GM21723 (cell line): ENCODE measurements at regions not wholly inside any gene's neighbourhood (a gene's known extent, or its start where the extent isn't known, plus 50 kb on each side); places are given as distances from the start of the nearest gene placed in this dataset.
"Not testable (repeated sequence)": the region's sequence is repeated elsewhere in the genome, so short reads cannot be mapped to it uniquely, and the experiment has no call there.

Experiments
- ATAC-seq: cut with Tn5 transposase; IDR thresholded peaks from one replicate; pipeline ENCODE4 v1.9.1; 2021; ENCODE audit warnings: mild to moderate bottlenecking, moderate library complexity; ENCODE audit not compliant: unreplicated experiment

DNA sequence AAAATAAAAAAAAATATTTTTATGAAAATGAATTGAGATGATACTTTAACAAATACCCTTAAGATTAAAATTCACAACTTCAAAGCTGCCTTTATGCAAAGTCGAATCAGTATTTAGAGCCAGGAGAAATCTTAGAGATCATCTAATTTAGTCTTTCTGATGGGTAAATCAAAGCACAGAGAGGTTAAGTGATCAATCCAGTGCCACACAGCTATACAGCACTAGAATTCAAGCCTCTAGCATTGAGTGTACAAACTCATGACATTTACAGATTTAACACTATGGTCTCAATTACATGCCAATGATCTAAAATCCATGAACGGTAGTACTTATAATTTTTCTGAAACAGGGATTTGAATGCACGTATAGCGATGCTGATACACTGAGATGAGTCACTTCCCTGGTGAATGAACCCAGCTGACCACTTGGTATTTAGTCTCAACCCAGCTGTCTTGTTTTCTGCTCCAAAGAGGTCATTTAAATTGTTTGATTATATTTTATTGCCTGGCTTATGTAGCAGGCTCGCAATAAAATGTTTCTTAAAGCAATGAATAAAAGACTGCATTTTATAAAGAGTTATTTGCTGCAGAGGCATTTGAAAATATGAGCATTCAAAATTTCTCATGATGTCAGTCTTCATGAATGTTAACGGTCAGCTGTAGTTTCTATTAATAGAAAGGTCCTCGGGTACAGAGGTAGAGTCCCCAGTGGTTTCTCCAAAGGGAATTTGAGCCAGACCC lies 152.4 kb upstream of the PRICKLE1 start:
- no peak for ATAC-seq

DNA sequence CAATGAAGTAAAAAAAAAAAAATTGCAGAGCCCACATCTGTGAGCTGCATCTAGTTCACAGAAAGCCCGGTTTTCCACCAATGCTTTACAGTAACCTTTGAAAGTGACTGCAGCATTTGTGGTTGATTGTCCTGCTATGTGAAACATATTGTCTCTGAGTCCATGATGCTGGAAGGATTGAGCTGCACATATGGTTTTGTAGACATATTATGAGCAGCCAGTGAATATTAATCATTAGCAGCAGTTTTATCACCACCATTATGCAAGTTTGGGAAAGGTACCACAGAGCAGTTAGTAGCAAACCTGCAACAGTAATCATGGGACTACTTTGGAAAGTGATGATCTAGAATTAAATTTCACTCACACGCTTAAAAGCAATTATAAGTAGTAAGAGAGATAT lies 151.5 kb upstream of the PRICKLE1 start:
- ATAC-seq = no peak

DNA sequence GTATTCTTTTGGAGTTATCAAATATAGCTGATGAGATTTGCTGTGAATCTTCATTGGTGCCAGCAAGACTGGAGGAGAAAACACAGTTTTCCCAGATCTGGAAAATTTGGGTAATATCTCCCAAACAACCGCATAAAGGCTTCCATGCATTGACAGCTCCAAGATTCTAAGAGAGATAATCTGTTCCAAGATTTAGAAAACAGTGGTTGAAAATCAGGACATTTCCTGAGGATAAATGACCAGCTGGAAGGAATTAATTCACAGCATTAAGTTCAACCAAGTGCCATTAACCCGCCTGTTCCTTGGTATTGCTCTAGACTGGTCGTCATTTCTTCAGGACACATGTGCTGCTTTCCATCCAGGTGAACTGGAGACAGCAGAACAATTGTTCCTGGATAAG lies 147.9 kb upstream of the PRICKLE1 start:
- no peak for ATAC-seq

GRCh38 chr12:42735861-42736361 lies 146.4 kb upstream of the PRICKLE1 start:
- ATAC-seq = no peak

DNA sequence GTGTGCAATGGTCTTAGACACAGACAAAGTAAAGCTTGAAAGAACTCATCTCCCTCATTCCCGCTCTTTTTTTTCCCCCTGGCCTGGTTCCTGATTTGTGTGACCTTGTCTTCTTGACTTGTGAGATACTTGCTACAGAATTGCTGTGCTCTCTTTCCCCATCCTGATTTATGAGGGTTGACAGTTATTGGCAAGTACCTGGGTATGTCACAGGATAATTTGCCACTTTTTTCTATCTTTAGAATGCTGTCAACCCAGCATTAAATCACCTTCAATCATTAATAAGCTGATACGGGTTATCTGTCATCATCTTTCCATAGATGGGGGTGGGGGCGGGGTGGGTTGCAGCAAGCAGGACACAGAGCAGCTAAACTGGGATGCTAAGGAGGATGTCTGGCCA lies 144.4 kb upstream of the PRICKLE1 start:
- ATAC-seq = no peak

DNA sequence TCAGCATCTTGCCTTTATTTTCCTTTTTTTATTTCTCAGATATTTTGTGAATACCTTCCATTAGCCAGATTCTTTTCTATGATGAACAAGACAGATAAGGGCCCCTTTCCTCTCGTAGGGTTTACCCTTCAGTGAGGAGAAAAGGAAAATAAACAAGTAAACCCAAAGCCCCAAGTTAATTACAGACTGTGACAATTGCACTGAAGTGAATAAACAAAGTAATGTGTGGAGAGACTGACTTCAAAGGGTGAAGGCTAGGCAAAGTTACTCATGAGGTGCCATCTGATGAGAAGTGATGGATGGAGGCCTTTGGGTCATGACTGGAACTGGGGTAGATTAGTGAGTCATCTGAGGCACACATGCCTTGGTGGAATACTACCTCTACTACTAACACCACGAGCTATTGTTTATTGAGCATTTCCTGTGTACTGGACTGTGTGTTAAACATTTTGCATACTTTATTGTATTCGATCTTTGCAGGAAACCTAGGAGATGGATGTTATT lies 143.4 kb upstream of the PRICKLE1 start:
- ATAC-seq = no peak

GRCh38 chr12:42730291-42730690 lies 140.7 kb upstream of the PRICKLE1 start:
- ATAC-seq = no peak

DNA sequence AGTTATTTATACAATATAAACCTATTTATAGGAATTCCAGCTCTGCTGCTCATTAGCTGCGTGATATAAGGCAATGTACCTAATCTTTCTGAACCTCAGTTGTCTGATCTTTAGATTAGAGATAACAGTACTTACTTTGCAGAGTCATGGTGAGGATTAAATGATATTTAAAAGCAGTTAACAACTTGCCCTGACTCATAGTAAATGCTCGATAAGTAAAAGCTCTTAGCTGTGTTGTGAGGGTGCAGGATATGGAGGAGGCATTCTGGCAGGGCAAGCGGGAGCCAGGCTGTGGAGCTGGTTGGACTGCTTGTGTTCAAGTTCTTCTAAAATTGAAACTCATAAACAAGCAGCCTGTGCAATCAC lies 140.0 kb upstream of the PRICKLE1 start:
- ATAC-seq = no peak

GRCh38 chr12:42728770-42729534 lies 139.4 kb upstream of the PRICKLE1 start:
- ATAC-seq = no peak

- no peak for ATAC-seq
These were observed 138.7 kb upstream of the PRICKLE1 start for GRCh38 chr12:42728287-42728686.

DNA sequence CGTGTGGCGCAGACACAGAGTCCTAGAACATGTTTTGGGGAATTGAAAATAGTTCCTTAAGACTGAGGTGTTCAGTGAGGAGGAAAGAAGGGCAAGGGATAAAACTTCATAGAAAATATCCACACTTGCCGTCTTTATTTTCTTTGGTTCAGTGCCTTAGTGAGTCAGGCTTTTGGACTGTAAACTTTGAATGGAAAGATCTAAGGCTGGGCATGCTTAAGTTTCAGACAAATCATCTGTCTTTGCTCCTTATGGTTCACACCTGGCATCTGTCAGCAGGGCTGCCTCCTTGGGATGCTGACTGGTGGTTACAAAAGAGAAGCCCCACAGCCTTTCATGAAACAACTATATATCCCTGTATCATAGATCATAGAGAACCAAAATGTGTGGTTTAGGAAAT lies 136.3 kb upstream of the PRICKLE1 start:
- ATAC-seq = no peak

GRCh38 chr12:42716491-42716891 lies 126.9 kb upstream of the PRICKLE1 start:
- ATAC-seq = no peak

GRCh38 chr12:42713566-42713965 lies 124.0 kb upstream of the PRICKLE1 start:
- not testable (repeated sequence) for ATAC-seq

DNA sequence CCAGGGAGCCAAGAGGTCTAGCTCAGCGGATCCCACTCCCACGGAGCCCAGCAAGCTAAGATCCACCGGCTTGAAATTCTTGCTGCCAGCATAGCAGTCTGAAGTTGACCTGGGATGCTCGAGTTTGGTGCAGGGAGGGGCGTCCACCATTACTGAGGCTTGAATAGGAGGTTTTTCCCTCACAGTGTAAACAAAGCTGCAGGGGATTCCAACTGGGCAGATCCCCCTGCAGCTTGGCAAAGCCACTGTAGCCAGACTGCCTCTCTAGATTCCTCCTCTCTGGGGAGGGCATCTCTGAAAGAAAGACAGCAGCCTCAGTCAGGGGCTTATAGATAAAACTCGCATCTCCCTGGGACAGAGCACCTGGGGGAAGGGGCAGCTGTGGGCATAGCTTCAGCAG lies 118.8 kb upstream of the PRICKLE1 start:
- not testable (repeated sequence) for ATAC-seq

DNA sequence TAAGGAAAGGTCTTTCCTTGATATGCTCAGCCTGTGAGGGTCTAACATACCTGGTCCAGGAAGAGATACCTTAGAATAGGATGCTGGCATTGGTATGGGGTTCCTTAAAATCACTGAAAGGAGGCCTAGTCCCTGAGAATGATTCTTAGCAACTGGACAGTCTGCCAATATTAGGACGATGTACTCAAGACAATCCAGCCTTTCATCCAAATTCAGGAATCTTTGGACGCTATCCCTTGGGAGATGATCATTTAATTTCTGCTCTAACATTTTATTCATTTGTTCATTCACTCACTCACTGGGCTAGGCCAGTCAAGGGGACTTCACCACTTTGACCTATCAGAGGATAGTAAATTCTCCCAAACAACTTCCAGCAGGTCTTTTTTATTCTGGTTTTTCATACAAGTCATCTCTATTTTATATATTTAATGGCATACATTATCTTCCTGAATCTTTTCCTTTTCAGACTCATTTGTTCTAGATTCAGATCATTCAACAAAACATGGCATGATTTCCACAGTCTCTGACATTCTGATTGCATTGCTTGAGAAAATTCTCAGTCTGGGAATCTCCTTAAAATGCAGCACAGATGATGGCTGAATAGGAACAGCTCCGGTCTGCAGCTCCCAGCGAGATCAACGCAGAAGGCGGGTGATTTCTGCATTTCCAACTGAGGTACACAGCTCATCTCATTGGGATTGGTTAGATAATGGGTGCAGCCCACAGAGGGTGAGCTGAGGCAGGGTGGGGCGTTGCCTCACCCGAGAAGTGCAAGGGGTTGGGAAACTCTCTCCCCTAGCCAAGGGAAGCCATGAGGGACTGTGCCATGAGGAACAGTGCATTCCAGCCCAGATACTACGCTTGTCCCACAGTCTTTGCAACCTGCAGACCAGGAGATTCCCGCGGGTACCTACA lies 118.0 kb upstream of the PRICKLE1 start:
- no peak for ATAC-seq

DNA sequence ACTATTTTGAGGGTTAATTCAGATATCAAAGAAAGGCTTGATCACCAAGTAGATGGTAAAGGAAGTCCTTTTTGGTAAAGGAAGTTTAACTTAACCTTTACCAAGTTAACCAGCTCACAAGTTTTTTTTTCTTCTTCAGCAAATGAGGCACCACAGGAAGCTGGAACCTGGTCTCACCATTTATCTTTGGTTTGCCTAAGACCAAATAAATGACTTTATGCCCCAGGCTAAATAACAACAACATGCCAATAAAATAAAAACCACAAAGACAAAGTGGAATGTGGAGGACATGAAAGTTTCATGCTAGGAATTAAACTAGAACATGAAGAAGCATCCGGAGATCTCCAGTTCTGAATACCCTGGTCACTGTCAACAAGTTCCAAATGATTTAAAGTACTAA lies 116.8 kb upstream of the PRICKLE1 start:
- no peak for ATAC-seq

DNA sequence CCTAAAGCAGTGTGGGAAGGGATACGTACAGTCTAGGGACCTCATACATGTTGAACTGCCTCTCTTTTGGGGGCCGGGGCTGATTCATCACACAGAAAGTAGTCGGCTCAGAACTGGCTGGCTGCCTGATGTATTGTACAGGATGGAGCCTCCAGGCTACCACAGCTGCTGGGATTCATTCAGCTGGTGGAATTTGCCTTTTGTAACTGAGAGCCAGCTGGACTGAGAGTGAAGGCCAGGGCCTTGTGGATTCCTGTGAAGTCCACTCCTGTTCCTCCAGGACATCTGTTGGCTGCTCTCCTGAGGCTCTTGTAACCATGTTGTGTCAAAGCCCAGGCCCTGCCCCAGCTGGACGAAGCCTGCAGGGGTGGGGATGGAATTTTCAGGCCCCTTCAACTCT lies 116.3 kb upstream of the PRICKLE1 start:
- ATAC-seq = no peak

DNA sequence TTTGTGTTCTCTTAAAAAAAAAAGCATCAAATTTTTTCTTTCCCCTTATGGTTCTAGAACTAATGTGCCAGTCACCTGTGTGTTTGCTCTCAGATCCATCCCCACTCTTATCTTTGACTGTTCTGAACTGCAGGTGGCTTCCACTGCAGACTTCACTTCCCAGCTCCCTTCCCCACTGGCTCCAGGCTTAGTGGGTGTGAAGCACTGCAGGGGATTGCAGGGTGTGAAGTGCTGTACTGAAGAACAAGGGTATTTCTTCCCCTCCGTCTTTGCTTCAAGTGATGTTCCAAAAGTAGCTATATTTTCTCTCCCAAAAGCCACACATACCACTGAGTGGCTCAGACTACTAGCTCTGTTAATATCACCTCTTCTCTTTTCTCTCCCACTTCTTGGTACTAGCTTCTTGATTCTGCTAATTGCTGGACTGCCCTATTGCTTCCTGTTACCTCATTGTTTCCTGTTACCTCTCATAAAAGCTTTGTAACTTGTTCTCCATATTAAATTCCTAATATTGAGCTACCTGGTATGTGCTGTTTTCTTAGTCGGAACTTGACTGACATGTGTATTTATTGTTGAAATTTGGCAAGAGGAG lies 115.4 kb upstream of the PRICKLE1 start:
- no peak for ATAC-seq

DNA sequence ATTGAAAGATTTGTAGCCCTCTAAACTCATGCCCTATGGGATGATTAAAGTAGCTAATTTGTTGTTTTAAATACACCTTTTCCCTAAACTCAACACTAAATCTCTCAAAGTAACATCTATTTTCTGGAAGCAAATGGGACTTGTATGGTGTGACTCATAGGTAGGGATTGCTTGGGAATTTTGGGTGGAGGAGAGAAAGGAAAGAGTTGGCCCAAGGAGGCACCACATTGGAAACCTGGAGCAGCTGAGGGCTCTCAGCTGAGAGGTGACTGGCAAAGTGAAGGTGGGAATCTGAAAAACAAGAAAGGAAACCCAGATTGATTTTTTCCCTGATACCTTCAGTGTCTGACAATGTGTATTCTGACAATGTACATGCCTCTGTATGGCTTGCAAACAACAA lies 114.8 kb upstream of the PRICKLE1 start:
- ATAC-seq = no peak

DNA sequence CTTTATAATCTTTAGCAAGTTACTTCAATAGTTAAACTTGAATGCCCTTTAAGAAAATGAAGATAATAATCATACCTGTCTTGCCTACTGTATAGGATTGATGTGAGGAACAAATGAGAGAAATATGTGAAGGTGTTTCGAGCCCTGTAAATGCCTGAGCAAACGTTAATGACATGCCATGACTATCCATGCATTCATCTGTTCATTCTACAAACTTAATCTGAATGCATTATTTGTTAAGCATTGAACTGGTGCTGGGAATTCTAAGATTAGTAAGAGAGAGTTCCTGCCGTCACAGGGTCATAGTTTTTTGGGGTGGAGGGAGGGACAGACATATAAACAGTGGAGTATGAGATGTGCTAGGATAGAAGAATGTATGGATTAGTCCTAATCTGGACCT lies 111.5 kb upstream of the PRICKLE1 start:
- ATAC-seq = no peak

- ATAC-seq = no peak
These were observed 108.7 kb upstream of the PRICKLE1 start for GRCh38 chr12:42698213-42698612.
